Astrocyte (in vitro differentiated cells and primary cell): ENCODE measurements at regions not wholly inside any gene's neighbourhood (a gene's known extent, or its start where the extent isn't known, plus 50 kb on each side); places are given as distances from the start of the nearest gene placed in this dataset.

Experiments used
- DNase-seq: peaks from one replicate; pipeline ENCODE4 v3.0.0-alpha.2; 2010; ENCODE audit warnings: low read depth
- FAIRE-seq: peaks from 2 replicates; lab custom pipeline; 2011; peaks lifted over from hg19 to GRCh38; lab: Jason Lieb, UNC
- H2AFZ ChIP-seq: 2 replicates; pipeline ENCODE4 v1.6.0; 2012; ENCODE audit warnings: low read depth, low read length, inconsistent platforms
- H3K27ac ChIP-seq: 2 replicates; pipeline ENCODE4 v1.5.1; 2011; ENCODE audit warnings: low read depth, low read length, inconsistent platforms
- H3K27me3 ChIP-seq: 2 replicates; pipeline ENCODE4 v1.6.0; 2011; ENCODE audit warnings: low read length, inconsistent platforms; ENCODE audit not compliant: insufficient read depth
- H3K36me3 ChIP-seq: 2 replicates; pipeline ENCODE4 v1.5.1; 2011; ENCODE audit warnings: low read length, inconsistent platforms; ENCODE audit not compliant: insufficient read depth
- H3K4me1 ChIP-seq: 2 replicates; pipeline ENCODE4 v1.5.1; 2011; ENCODE audit warnings: low read length, inconsistent platforms; ENCODE audit not compliant: insufficient read depth
- H3K4me2 ChIP-seq: 2 replicates; pipeline ENCODE4 v1.6.0; 2012; ENCODE audit warnings: low read length, inconsistent platforms
- H3K4me3 ChIP-seq: 2 replicates; pipeline ENCODE4 v1.5.1; 2011; ENCODE audit warnings: low read depth, mild to moderate bottlenecking, low read length, inconsistent platforms; ENCODE audit not compliant: insufficient read depth
- H3K79me2 ChIP-seq: 2 replicates; pipeline ENCODE4 v1.6.0; 2012; ENCODE audit warnings: mild to moderate bottlenecking, low read length, inconsistent platforms; ENCODE audit not compliant: insufficient read depth
- H3K9ac ChIP-seq: 2 replicates; pipeline ENCODE4 v1.6.0; 2012; ENCODE audit warnings: mild to moderate bottlenecking, low read length, inconsistent platforms
- H3K9me3 ChIP-seq: 2 replicates; pipeline ENCODE4 v1.5.1; 2012; ENCODE audit warnings: low read depth, mild to moderate bottlenecking, low read length, inconsistent platforms; ENCODE audit not compliant: insufficient read depth
- H4K20me1 ChIP-seq: 2 replicates; pipeline ENCODE4 v1.6.0; 2012; ENCODE audit warnings: low read length, inconsistent platforms; ENCODE audit not compliant: insufficient read depth
- H3K27ac Mint-ChIP-seq: one replicate; pipeline ENCODE4 v1.8.0; 2021; ENCODE audit warnings: mild to moderate bottlenecking, mixed read lengths; ENCODE audit not compliant: unreplicated experiment
- H3K27me3 Mint-ChIP-seq: one replicate; pipeline ENCODE4 v1.8.0; 2021; ENCODE audit warnings: low read depth, mixed read lengths; ENCODE audit not compliant: unreplicated experiment
- H3K36me3 Mint-ChIP-seq: one replicate; pipeline ENCODE4 v1.8.0; 2021; ENCODE audit warnings: low read depth, mixed read lengths; ENCODE audit not compliant: unreplicated experiment
- H3K4me1 Mint-ChIP-seq: one replicate; pipeline ENCODE4 v1.8.0; 2021; ENCODE audit warnings: low read depth, mixed read lengths; ENCODE audit not compliant: unreplicated experiment
- H3K4me3 Mint-ChIP-seq: one replicate; pipeline ENCODE4 v1.8.0; 2021; ENCODE audit warnings: mild to moderate bottlenecking, moderate library complexity, mixed read lengths; ENCODE audit not compliant: unreplicated experiment
- H3K9me3 Mint-ChIP-seq: one replicate; pipeline ENCODE4 v1.8.0; 2021; ENCODE audit warnings: mild to moderate bottlenecking, mixed read lengths; ENCODE audit not compliant: unreplicated experiment
- EZH2 ChIP-seq: IDR thresholded peaks from 2 replicates; pipeline ENCODE4 v1.6.1; 2012; ENCODE audit warnings: mild to moderate bottlenecking, low read length, inconsistent platforms; ENCODE audit not compliant: insufficient read depth
- TF ChIP-seq, protein P1 (sequence below): IDR thresholded peaks from 2 replicates; pipeline ENCODE4 v1.5.1; 2011; ENCODE audit warnings: low read depth, mild to moderate bottlenecking, inconsistent platforms, low read length, moderate library complexity; ENCODE audit not compliant: insufficient read depth

DNA sequence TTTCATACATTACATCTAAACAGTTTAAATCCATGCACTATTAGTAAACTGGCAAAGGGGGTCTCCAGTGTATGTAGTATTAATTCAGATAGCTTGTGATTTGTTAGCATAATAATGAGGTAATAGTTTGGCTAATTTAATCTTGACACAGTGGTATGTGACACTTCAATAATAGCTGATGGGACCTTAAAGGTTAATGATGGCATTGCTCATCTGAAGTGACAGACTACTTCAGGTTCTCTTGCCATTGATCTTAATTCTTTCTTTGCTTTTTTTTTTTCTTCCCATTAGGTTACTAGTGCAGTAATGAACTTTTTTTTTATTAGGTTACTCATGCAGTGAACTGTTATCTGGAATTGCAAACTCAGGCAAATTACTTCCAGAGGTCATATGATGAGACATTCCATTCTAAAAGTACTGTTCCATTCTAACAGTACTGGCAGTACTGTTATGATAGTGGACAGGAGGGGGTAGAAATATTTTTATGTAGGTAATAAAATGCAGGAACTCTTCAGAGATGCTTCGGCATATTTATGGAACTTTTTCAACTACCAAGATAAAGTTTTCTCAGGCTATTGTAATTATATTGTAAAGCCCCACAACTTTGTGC, 911.3 kb upstream of the LCORL start:
- Mint-ChIP-seq H3K36me3 (no peaks in the 10 kb centered on the region), H3K27ac (no peak overlapping the region), H3K4me1 (peaks cover 4% of the 10 kb centered on the region), H3K27me3 (no peaks in the 10 kb centered on the region), H3K9me3 (no peaks in the 10 kb centered on the region), H3K4me3 (no peak overlapping the region)
- Histone ChIP-seq H3K9ac (no peak overlapping the region), H3K36me3 (no peaks in the 10 kb centered on the region), H3K79me2 (no peaks in the 10 kb centered on the region), H3K27ac (no peak overlapping the region), H3K4me3 (no peak overlapping the region), H3K4me2 (no peak overlapping the region), H4K20me1 (no peaks in the 10 kb centered on the region), H3K4me1 (no peaks in the 10 kb centered on the region), H3K9me3 (no peaks in the 10 kb centered on the region), H2AFZ (no peak overlapping the region), H3K27me3 (no peaks in the 10 kb centered on the region)
- no peak for TF ChIP-seq EZH2
- TF ChIP-seq, protein P1, sequence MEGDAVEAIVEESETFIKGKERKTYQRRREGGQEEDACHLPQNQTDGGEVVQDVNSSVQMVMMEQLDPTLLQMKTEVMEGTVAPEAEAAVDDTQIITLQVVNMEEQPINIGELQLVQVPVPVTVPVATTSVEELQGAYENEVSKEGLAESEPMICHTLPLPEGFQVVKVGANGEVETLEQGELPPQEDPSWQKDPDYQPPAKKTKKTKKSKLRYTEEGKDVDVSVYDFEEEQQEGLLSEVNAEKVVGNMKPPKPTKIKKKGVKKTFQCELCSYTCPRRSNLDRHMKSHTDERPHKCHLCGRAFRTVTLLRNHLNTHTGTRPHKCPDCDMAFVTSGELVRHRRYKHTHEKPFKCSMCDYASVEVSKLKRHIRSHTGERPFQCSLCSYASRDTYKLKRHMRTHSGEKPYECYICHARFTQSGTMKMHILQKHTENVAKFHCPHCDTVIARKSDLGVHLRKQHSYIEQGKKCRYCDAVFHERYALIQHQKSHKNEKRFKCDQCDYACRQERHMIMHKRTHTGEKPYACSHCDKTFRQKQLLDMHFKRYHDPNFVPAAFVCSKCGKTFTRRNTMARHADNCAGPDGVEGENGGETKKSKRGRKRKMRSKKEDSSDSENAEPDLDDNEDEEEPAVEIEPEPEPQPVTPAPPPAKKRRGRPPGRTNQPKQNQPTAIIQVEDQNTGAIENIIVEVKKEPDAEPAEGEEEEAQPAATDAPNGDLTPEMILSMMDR: no peak
- DNase-seq: no peak
- no peak for FAIRE-seq

DNA sequence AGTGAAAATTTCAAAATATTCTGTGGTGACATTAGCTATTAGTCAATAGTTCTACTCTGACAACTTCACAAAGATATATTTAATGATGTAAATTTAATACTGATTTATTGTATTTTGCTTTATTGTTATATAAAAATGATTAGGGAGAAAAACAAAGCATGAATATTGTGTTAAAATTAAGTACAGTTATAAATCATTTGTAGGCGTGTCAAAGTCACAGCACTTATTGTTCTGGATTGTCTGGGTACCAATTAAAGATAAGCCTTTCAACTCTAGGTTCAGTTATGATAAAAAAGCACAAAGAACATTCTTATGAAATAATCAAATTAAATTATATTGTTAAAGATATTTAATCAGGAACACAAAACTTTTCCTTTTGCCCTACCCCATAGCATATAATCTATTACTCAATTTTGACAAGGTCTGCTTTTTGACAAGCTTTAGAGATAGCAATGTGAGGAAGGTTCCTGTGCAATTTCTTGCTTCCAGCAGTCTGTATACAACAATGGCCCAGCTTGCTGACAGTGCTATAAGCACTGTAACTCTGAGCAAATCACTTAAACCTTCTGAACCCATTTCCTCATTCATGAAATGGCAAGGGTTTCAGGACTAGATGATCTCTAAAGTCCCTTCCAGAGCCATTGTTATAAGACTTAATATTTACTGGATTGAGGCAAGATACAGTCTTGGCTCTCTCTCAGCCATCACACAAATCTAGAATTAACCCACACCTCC, 910.3 kb upstream of the LCORL start:
- no peak for FAIRE-seq
- no peaks in the 10 kb centered on the region for H3K27me3 ChIP-seq
- no peaks in the 10 kb centered on the region for H3K9me3 ChIP-seq
- no peak overlapping the region for H3K27ac Mint-ChIP-seq
- no peak overlapping the region for H3K4me2 ChIP-seq
- no peak overlapping the region for H2AFZ ChIP-seq
- H3K27ac ChIP-seq: no peak overlapping the region
- no peaks in the 10 kb centered on the region for H3K79me2 ChIP-seq
- no peak for TF ChIP-seq EZH2
- TF ChIP-seq, protein P1: no peak
- H3K4me3 Mint-ChIP-seq: no peak overlapping the region
- no peak overlapping the region for H3K9ac ChIP-seq
- H3K4me3 ChIP-seq: no peak overlapping the region
- no peaks in the 10 kb centered on the region for H4K20me1 ChIP-seq
- no peaks in the 10 kb centered on the region for H3K4me1 ChIP-seq
- no peaks in the 10 kb centered on the region for H3K27me3 Mint-ChIP-seq
- no peaks in the 10 kb centered on the region for H3K9me3 Mint-ChIP-seq
- peaks cover 4% of the 10 kb centered on the region for H3K4me1 Mint-ChIP-seq
- no peaks in the 10 kb centered on the region for H3K36me3 ChIP-seq
- DNase-seq: no peak
- H3K36me3 Mint-ChIP-seq: no peaks in the 10 kb centered on the region

GRCh38 chr4:18930487-18930886, 908.9 kb upstream of the LCORL start:
- no peaks in the 10 kb centered on the region for H3K27me3 Mint-ChIP-seq
- no peak overlapping the region for H3K4me2 ChIP-seq
- no peaks in the 10 kb centered on the region for H3K79me2 ChIP-seq
- H3K9me3 Mint-ChIP-seq: no peaks in the 10 kb centered on the region
- H3K36me3 Mint-ChIP-seq: no peaks in the 10 kb centered on the region
- no peak overlapping the region for H3K9ac ChIP-seq
- H3K4me1 ChIP-seq: no peaks in the 10 kb centered on the region
- H3K4me1 Mint-ChIP-seq: no peaks in the 10 kb centered on the region
- no peak for FAIRE-seq
- H3K4me3 Mint-ChIP-seq: no peak overlapping the region
- H2AFZ ChIP-seq: no peak overlapping the region
- no peak overlapping the region for H3K27ac Mint-ChIP-seq
- H3K27me3 ChIP-seq: no peaks in the 10 kb centered on the region
- TF ChIP-seq EZH2: no peak
- TF ChIP-seq, protein P1: no peak
- no peaks in the 10 kb centered on the region for H4K20me1 ChIP-seq
- H3K27ac ChIP-seq: no peak overlapping the region
- H3K36me3 ChIP-seq: no peaks in the 10 kb centered on the region
- H3K4me3 ChIP-seq: no peak overlapping the region
- H3K9me3 ChIP-seq: no peaks in the 10 kb centered on the region
- no peak for DNase-seq
